SU-DHL-6 (cell line): ENCODE measurements at regions not wholly inside any gene's neighbourhood (a gene's known extent, or its start where the extent isn't known, plus 50 kb on each side); places are given as distances from the start of the nearest gene placed in this dataset.

Experiments
- H2AFZ ChIP-seq: fragments of 200-600 bp; sonication (generic); 2 replicates; pipeline ENCODE4 v1.6.1; 2014; ENCODE audit warnings: low read depth, mild to moderate bottlenecking, moderate library complexity, mixed read lengths, antibody characterized with exemption, low read length; ENCODE audit not compliant: severe bottlenecking
- H3F3A ChIP-seq: fragments of 200-600 bp; shearing (Covaris generic); 2 replicates; pipeline ENCODE4 v1.6.0; 2016; ENCODE audit warnings: antibody characterized with exemption, mild to moderate bottlenecking; ENCODE audit not compliant: insufficient read depth
- H3K27ac ChIP-seq: fragments of 200-600 bp; sonication (generic); 2 replicates; pipeline ENCODE4 v1.5.1; 2016; ENCODE audit warnings: low read depth, mild to moderate bottlenecking, low read length, moderate library complexity, mixed read lengths
- H3K27me3 ChIP-seq: fragments of 200-600 bp; sonication (generic), shearing (Covaris generic); 2 replicates; pipeline ENCODE4 v1.6.0; 2014; ENCODE audit warnings: mild to moderate bottlenecking, low read length
- H3K36me3 ChIP-seq: fragments of 200-600 bp; sonication (generic); 2 replicates; pipeline ENCODE4 v1.6.1; 2014; ENCODE audit warnings: mild to moderate bottlenecking, low read length, mixed read lengths
- H3K4me2 ChIP-seq: fragments of 300-600, 200-600 bp; shearing (Covaris generic), sonication (generic); 2 replicates; pipeline ENCODE4 v1.6.0; 2014; ENCODE audit warnings: low read length, low read depth, mild to moderate bottlenecking; ENCODE audit not compliant: poor library complexity, severe bottlenecking
- H3K4me3 ChIP-seq: fragments of 200-600 bp; sonication (generic); 2 replicates; pipeline ENCODE4 v1.5.1; 2014; ENCODE audit warnings: antibody characterized with exemption, low read length, mild to moderate bottlenecking, mixed read lengths; ENCODE audit not compliant: insufficient read depth, poor library complexity, severe bottlenecking
- H3K79me2 ChIP-seq: fragments of 200-600 bp; sonication (generic); 2 replicates; pipeline ENCODE4 v1.6.1; 2014; ENCODE audit warnings: mild to moderate bottlenecking, low read length, moderate library complexity; ENCODE audit not compliant: insufficient read depth
- H3K9ac ChIP-seq: fragments of 200-600 bp; sonication (generic); 2 replicates; pipeline ENCODE4 v1.7.0; 2014; ENCODE audit warnings: mild to moderate bottlenecking, low read length
- H3K9me2 ChIP-seq: fragments of 200-600 bp; sonication (generic); replicated peaks from 2 replicates; pipeline ENCODE4 v1.6.1; 2014; ENCODE audit warnings: low read length; ENCODE audit not compliant: insufficient read depth
- H3K9me3 ChIP-seq: fragments of 200-600 bp; sonication (generic); 2 replicates; pipeline ENCODE4 v1.6.1; 2014; ENCODE audit warnings: low read length, mixed read lengths; ENCODE audit not compliant: insufficient read depth
- H4K20me1 ChIP-seq: fragments of 200-600 bp; sonication (generic); 2 replicates; pipeline ENCODE4 v1.6.1; 2014; ENCODE audit warnings: low read depth, mild to moderate bottlenecking, antibody characterized with exemption, low read length, moderate library complexity, mixed read lengths
- EZH2phosphoT487 ChIP-seq: fragments of 200-600 bp; sonication (generic), shearing (Covaris generic); conservative IDR thresholded peaks from 2 replicates; pipeline ENCODE4 v1.6.1; 2018; ENCODE audit warnings: mild to moderate bottlenecking, antibody characterized with exemption, low read length, moderate library complexity, mixed read lengths
- TF ChIP-seq, protein P1 (sequence below): fragments of 200-600 bp; sonication (generic); IDR thresholded peaks from one replicate; pipeline ENCODE4 v1.5.1; 2017; ENCODE audit warnings: antibody characterized with exemption, mild to moderate bottlenecking, low read length, moderate library complexity; ENCODE audit not compliant: insufficient read depth, poor library complexity, severe bottlenecking

DNA sequence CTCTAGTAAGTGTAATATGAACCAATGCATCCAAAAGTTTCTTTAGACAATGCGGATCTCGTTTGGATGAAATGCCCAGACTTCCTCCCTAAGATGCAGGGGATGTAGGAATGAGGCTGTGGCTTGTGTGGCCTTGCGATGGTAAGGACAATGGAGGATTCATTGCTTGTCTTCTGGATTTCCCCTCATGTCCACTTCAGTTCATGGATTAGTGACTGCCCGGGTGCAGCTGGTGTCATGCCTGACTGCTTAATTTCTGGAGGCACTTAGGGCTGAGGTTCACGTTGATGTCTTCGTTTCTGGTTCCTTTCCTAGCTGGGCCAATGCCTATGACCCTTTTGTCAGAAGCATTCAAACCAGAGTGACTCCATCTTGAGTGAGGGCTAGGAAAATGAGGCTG is 93.8 kb downstream of the SCP2D1 start:
- no peaks in the 10 kb centered on the region for H3K27me3 ChIP-seq
- H3K4me2 ChIP-seq, result no peak overlapping the region
- no peaks in the 10 kb centered on the region for H3K79me2 ChIP-seq
- H2AFZ ChIP-seq, result no peak overlapping the region
- no peaks in the 10 kb centered on the region for H3F3A ChIP-seq
- H3K9ac ChIP-seq, result no peak overlapping the region
- H3K9me2 ChIP-seq, result no peaks in the 10 kb centered on the region
- no peaks in the 10 kb centered on the region for H3K36me3 ChIP-seq
- TF ChIP-seq, protein P1, sequence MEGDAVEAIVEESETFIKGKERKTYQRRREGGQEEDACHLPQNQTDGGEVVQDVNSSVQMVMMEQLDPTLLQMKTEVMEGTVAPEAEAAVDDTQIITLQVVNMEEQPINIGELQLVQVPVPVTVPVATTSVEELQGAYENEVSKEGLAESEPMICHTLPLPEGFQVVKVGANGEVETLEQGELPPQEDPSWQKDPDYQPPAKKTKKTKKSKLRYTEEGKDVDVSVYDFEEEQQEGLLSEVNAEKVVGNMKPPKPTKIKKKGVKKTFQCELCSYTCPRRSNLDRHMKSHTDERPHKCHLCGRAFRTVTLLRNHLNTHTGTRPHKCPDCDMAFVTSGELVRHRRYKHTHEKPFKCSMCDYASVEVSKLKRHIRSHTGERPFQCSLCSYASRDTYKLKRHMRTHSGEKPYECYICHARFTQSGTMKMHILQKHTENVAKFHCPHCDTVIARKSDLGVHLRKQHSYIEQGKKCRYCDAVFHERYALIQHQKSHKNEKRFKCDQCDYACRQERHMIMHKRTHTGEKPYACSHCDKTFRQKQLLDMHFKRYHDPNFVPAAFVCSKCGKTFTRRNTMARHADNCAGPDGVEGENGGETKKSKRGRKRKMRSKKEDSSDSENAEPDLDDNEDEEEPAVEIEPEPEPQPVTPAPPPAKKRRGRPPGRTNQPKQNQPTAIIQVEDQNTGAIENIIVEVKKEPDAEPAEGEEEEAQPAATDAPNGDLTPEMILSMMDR, result no peak
- TF ChIP-seq EZH2phosphoT487, result no peak
- H3K9me3 ChIP-seq, result no peaks in the 10 kb centered on the region
- H3K27ac ChIP-seq, result no peak overlapping the region
- H4K20me1 ChIP-seq, result no peaks in the 10 kb centered on the region
- H3K4me3 ChIP-seq, result no peak overlapping the region

DNA sequence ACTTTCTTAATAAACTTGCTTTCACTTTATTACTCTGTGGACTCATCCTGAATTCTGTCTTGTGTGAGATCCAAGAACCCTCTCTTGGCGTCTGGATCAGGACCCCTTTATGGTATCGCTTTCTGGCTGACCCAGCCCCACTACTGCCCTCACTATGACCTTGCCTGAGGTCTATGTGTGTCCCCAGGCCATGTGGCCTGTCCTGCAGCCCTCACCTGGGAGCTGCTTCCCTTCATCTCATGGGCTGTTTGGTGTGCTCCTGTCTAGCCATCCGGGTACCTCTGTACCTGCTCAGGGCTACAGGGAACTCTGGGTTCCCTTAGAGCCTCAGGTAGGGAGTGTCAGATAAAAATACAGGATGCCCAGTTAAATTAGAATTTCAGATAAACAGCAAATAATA is 94.5 kb downstream of the SCP2D1 start:
- no peak overlapping the region for H3K27ac ChIP-seq

DNA sequence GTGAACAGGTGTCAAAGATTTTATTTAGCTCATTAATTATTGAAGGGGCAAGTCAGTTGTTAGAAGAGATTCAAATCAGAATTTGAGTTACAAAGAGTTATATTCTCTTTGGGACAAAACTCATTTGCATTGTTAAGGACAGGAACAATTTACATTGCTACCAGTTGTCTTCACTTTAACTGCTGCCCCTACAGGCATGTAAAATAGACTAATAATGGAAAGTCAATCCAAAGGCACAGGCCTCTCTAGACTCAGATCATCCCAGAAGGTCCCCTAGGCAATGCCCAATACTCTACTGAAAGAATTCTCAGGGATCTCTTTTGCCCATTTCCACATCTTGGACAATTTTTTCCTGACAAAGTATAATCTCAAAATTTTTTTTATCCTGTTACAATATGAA is 95.7 kb downstream of the SCP2D1 start:
- H3K27me3 ChIP-seq, result no peaks in the 10 kb centered on the region

More for the DNA sequence above, 94.5 kb downstream of the SCP2D1 start:
- Histone ChIP-seq H3F3A (no peaks in the 10 kb centered on the region), H4K20me1 (no peaks in the 10 kb centered on the region), H3K27me3 (no peaks in the 10 kb centered on the region), H3K36me3 (no peaks in the 10 kb centered on the region), H3K79me2 (no peaks in the 10 kb centered on the region), H3K9ac (no peak overlapping the region), H3K9me2 (no peaks in the 10 kb centered on the region), H3K4me2 (no peak overlapping the region), H3K9me3 (no peaks in the 10 kb centered on the region), H2AFZ (no peak overlapping the region), H3K4me3 (no peak overlapping the region)
- no peak for TF ChIP-seq EZH2phosphoT487
- TF ChIP-seq, protein P1, result no peak

More for the DNA sequence above, 95.7 kb downstream of the SCP2D1 start:
- Histone ChIP-seq H3K9me2 (no peaks in the 10 kb centered on the region), H3F3A (no peaks in the 10 kb centered on the region), H3K36me3 (no peaks in the 10 kb centered on the region), H3K9ac (no peak overlapping the region), H3K27ac (no peak overlapping the region), H4K20me1 (no peaks in the 10 kb centered on the region), H3K9me3 (no peaks in the 10 kb centered on the region), H2AFZ (no peak overlapping the region), H3K4me3 (no peak overlapping the region), H3K79me2 (no peaks in the 10 kb centered on the region), H3K4me2 (no peak overlapping the region)
- TF ChIP-seq, protein P1, result no peak
- TF ChIP-seq EZH2phosphoT487, result no peak
